Stromal cell of bone marrow (primary cell): ENCODE measurements at regions not wholly inside any gene's neighbourhood (a gene's known extent, or its start where the extent isn't known, plus 50 kb on each side); places are given as distances from the start of the nearest gene placed in this dataset.

ENCODE experiments used
- DNase-seq: peaks from one replicate; pipeline ENCODE4 v3.0.0-alpha.2; 2012; ENCODE audit warnings: low read depth

DNA sequence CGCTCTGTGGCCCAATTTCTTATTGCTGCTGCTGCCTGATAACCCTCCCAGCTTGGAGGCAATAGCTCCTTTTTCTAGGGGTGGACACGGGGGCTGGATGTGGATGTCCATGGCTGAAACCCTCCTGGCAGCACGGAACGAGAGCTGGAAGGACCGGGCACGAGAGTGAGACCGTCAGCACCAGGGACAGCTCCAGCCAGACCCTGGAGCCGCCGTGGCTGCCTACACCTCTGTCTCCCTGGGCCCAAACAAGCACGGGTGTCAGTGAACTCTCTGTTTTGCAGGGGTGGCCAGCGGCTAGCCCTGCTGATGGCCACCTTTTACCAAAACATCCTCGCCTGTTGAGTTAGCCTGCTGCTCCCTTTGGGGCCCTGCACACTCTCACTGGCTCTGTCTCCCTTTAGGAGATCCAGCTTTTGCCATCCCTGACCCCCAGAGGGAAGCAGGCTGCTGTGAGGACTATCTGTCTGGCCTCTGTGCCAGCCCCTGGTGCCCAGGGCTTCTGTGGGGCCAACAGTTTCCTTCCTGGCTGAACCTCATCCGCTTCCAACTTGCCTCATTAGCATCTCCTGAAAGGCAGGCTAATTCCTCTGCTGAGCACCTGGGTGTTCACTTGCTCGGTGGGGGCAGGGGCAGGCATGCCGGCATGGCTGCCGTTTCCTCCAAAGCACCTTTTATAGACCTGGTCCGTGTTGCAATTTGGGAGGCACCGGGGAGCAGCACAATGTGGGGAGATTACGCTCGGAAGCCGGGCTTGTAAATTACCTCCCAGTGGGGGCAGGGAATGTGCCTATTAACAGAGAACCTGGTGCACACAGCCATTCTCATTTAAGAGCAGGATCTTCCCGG is 118.1 kb downstream of the ENGASE start:
- no peak for DNase-seq

DNA sequence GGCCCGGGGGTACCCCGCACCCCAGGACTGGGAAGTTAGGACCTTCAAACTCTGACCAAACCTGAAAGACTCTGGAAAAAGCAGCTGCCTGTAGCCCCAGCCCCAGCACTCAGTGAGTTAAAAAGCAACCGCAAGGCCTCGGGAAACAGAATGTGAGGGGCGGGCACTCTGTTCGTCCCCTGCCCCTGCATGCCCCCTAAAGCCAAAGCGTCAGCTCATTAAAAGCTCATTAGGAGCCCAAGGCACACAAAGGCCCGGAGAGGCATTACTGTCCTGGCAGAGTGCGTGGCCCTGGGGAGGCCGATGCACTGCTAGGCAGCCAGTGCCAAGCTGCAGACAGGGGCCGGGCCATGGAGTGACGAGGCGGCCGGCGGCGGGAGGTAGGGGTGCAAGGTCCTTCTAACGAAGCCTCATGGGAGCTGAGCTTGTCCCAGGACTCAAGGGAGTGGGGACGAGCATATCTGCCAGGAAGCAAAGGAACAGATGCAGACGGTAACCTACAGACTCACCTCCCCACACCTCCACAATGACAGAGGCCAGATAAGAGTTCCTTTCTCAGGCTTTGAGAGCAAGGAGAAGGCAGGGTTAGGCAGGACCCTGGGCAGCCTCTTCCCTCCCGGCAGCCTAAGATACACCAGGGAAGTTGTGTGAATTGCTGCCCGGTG is 116.8 kb downstream of the ENGASE start:
- DNase-seq: no peak

DNA sequence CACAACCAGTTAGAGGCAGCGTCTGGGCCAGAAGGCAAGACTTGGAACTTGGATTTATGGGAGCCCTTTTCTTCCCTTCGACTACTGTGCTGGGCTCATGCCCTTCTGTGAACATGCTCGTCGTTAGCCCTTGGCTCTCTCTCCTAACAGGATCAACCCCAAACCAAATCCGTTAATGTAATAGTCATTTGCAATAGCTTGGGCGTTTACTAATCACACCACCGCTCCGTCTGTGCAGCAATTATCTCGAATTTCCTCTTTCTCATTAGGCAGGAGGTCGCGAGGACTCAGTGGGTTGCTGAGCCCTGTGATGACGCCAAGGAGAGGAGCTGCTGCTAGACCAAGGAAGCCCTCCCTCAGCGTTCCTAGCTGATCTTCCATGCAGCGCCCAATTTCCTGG is 114.7 kb downstream of the ENGASE start:
- DNase-seq: no peak

DNA sequence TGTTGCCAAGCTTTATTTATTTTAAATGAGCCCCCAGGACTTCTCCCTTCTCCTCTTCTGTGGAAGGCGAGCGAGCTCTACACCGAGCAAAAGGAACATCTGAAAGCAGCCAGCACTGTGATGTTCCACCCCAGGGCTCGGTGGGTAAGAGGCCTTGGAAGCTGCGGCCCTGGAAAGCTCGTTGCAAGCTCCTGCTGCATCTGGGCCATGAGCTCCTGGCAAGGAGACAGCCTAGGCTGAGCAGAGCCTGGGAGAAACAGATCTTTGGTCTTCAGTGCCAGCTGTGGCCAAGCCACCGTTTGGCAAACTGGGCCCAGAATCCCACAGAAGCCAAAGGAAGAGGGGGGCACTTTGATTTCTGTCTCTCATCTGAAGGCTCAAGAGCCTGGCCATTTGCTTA is 114.1 kb downstream of the ENGASE start:
- no peak for DNase-seq

DNA sequence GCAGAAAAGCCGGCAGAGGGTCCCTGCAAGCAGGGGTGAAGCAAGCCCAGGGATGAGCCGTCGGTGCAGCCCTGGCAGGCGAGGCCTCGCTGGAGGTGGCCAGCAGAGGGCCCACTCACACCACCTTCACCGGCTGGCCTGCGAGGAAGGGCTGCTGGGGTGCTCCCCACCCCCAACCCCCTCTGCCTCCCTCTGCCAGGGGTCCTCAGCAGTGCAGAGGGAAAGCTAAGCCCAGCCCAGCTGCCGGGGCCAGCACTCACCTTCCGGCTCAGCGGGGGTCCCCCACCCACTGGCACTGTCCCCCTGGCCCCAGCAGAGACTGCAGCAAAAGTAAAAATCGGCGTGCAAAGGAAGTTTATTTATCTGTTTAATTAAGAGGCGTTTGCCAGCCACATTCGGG is 113.4 kb downstream of the ENGASE start:
- no peak for DNase-seq

DNA sequence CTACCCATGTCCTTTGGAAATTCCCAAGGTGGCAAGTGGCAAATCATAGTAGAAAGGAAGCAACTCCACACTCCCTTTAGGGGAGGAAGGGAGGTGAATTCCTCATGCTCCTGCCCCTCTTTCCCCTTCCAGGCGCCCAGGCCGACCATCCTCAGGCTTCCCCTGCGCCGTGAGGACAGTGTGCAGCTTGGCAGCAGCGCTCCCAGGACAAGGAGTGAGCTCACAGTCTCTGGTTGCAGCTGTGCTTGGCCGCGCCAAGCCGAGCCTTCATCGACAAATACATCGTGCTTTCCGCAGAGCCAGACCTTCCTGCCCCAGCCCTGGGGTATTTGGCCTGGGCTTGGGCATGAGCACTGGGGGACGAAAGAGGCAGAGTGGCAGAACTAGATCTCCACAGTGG is 112.6 kb downstream of the ENGASE start:
- no peak for DNase-seq

DNA sequence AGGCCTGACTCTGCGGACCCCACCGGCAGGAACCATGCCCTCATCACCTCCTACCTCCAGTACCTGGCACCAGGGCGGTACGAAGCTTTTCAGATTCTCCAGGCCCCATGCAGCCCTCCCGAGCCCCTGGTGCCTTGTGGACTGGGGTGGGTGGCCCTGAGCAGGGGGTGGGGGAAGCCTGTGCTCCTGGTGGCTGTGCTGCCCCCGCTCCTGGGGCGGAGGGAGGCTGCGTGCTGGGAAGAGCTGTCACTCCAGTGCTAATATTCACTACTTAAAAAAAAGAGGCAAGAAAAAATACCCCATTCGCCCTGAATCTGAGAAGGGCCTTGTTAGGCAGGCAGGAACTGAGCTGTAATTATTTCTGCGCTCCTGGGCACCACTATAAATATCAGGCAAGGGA is 111.8 kb downstream of the ENGASE start:
- DNase-seq: no peak

DNA sequence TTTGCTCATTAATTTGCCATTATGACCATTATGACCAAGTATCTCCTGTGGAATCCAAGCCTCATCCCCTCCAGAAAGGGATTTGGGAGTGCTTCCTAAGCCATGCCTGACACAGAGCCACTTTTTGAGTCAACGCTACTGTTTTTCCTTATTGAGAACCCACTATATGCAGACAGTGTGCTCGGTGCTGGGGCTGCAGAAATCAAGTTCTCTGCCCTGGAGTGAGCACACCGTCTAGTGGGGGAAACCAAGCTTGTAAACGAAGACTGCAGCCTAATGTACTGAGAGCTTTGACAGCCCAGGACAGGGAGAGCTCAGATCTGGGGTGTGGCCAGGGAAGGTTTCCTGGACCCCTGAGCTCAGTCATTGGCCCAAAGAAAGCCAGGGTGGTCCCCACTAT is 111.0 kb downstream of the ENGASE start:
- DNase-seq: no peak

DNA sequence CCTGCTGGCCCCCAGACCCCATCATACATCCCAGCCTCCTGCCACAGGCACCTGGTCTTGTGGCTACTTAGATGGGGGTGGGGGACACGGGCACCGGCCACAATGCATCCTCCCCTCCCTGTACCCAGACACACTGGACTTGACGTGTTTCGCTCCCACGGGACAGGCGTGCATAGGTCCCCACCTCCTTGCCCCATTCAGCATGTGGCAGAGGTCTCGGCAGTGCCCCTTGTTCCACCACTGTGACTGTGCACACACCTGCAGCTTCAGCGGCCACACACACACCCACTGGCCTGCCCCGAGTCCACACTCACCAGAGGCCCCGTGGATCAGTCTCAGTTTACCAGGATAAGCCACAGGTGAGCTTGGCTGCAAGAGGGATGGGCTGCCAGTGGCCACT is 109.6 kb downstream of the ENGASE start:
- DNase-seq: no peak

DNA sequence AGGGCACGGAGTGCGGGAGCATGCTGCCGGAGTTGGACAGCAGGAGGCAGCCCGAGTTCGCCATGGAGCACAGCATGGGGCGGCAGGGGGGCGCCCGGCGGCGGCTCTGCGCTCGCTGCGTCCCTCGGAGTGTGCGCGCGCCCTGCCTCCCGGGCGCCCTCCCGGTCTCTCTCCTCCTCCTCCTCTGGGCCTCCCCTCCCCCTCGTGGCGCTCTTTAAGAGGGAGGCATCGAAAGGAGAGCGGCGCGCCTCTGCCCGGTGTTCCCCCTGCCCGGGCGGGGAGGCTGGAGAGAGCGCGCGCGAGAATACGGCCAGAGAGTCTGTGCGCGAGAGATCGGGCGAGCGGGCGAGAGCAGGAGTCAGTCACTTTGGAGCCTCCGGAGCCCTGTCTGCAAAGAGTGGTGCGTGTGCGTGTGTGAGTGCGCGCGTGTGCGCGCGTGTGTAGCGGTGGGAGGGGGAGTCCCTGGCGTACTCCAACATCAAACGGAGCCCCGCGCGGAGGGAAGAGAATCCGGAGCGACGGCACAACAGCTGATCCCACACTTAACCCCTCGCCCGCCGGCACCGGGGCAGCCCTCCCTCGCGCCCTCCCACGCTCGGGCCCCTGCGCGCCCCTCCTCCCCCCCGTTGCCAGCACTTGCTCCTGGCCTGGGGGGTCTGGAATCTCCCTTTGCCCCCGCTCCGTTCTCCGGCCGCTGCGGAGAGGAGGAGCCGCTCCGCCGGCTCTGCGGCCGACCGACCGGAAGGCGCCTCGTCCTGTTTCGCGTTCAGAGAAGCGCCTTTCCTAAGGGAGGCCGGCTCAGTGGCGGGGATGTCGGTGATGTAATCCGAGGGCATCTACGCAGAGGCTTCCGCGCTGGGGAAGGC is 108.9 kb downstream of the ENGASE start:
- no peak for DNase-seq

DNA sequence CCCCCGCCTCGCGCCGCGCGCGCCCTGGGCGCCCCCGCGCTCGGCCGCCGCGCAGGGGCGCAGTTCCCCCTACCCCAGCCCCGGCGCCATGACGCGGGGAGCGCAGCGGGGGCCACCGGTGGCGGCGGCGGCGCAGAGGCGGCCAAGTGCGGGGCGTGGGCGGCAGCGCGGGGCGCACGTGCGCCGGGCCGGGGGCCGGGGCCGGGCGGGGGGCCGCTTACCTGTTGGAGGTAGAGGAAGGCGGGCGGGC is 108.3 kb downstream of the ENGASE start:
- DNase-seq: no peak

DNA sequence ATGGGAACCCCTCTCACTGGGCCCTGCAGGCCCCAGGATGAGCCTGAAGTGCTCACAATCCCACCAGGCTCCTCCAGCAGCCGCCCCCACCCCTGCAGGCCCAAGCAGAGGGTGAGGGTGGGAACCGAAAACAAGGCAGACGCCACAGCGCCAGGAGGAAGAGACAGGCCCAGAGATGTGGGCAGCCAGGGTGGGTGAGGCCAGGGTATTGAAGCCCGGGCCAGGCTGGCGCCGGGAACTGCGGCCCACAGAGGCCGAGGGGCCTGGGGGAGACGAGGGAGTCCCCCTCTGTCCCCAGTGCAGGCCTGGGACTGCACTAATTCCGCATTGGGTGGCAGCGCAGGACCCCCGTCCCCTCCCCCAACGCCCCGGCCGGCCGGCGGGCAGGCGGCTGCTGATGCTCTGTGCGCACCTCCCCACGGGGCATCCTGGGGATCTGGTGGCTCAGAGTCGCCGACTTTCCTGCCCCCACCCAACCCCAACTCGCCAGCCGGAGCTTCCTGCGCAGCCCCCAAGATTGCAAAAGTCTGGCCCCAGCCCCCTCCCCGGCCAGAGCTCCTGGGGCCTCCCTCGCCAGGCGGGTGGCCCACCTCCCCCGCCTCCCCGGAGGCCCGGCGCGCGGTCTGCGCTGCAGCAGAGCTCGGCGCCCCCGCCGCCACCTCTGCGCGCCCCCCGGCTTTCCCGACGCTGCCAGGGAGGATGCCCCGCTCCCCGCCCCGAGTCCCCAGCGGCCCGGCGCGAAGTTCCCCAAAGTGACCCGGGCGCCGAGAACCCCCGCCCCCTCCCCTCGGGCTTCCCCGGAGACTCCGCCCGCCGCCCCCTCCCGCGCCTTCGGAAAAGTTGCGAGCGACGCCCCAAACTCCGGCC is 107.8 kb downstream of the ENGASE start:
- no peak for DNase-seq

DNA sequence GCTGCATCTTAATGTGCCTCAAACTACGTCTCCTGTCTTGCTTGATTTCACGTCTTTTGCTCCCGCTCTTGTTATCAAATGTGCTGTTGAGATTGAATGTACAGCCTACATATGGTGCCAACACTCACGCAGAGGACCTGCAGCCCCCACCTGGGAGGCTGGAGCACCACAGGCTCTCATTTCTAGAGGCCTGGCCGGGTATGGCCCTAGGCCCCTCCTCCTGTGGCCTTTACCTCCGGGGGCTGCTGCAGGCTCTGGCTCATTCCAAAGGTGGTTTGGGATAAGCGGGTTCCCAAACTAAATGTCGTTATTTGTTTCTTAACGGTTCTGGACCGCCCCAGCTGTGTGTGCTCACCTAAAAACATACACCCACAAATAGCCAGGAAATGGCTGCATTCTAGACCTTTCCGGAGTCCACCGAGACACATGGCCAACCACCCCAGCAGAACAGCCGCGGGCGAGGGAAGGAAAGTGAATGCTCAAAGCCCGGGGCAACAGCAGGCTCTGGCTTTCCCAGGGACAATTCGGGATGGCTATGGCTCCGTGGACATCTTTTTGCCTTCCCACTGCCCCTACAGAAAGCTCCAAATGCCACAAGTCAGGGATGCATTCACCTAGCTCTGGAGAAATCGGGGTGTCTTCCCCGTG is 105.9 kb downstream of the ENGASE start:
- DNase-seq: no peak

DNA sequence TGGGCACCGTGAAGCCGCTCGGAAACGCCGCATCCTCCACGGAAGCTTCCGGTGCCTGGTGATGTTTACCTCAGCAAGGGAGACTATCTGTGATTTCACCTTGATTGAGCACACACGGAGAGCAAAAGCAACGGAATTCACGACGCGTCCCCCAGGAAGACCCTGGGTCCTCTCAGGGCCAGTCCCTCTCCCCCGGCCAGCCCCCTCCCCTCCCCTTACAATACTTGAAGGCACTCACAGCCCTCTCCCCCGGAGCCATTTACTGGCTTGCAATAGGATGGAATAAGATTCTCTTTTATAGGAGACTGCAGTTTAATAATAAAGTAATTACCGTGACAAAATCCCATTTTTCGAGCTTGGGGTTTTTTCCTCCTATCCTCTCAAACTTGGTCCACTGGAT is 104.7 kb downstream of the ENGASE start:
- no peak for DNase-seq

DNA sequence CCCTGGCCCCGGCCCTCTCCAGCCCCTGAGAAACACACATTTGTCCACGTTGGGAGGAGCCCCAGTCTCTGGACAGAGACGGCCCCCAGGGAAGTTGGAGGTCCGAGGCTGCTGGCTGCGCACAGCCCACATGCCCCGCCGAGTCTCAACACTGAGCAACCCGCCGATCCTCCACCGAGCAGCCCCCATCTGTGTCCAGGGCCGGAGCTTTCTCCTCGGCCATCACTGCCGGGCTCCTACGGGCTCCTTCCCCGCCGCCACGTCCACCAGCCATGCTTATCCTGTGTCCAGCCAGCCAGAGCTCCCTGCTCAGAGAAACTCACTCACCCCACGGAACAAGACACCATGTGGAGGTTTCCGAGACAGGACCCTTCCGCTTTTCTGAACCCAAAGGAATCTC is 103.3 kb downstream of the ENGASE start:
- DNase-seq: no peak

DNA sequence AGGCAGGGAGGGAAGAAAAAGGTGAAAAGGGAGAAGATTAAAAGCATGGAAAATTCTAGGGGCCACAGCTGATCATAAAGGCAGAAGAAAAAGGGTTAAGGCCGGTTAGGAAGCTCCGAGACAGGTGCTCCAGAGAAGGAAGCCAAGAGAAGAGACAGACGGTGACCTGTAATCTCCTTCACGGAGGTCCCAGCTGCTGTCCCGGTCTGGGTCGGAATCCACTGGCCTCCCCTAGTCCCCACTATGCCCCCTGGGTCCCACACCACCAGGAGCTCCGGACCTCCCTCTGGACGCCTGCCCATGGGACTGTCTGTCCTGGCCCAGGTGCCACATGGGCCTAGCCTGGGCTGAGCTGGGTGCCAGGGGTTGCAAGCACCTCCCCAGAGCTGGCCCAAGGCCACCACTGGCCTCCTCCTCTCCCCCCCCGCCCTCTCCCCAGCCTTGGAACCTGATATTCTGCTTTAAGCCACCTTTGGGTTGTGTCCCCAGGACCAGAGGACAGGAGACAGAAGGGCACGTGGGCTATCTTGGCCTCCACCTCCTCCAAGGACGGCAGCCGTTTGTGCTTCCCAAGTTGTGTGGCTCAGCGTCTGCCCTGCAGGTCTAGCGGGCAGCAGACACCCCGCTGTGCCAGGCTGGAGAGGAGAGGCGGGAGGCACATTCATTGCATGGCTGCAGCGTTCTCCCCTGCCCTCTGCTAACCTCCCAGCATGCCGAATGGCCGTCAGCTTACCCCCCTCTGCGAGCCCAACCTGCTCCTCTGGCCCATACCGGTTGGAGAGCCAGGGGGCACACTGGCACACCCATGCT is 102.4 kb downstream of the ENGASE start:
- no peak for DNase-seq

DNA sequence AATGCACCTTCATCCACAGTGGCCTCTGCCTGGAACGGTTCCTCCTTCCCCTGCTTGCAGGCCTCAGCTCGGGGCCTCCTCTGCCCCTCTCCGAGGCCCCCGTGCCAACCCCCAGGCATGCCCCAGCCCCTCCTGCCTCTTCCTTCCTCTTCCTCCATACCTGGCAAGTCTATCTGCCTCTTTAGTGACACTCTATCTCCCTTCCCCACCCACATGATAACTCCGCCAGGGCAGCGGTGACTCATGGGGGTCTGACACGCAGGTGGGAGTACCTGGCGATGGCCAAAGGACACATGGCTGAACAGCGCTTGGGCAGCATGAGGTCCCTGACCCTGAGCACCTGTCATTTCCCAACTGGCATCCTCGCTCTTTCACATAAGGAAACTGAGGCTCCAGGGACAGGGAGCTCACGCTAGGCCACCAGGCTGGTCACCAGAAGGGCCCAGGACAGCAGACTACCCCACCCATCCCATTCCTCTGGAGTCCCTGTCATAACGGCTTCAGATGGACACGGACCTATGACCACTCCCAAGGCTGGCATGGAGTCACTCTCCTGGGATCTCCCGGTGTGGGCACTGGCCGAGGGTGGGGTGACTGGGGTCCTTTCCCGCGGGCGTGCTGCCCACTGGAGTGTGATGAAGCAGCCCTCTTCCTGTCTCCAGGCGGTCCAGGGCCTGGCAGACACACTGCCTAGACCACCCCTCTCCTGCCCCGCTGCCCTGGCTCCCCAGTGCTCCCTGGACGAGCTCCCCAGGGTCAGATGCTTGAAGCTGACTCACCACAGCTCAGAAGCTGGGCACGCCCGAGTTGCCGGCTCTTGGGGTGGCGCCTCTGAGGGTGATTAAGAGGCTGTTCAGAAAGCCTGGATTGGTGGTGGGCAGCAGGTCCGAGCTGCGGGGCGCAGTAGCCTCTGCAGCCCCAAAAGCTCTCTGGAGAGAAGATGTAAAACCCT is 100.6 kb downstream of the ENGASE start:
- peak; percentile 21 for DNase-seq

DNA sequence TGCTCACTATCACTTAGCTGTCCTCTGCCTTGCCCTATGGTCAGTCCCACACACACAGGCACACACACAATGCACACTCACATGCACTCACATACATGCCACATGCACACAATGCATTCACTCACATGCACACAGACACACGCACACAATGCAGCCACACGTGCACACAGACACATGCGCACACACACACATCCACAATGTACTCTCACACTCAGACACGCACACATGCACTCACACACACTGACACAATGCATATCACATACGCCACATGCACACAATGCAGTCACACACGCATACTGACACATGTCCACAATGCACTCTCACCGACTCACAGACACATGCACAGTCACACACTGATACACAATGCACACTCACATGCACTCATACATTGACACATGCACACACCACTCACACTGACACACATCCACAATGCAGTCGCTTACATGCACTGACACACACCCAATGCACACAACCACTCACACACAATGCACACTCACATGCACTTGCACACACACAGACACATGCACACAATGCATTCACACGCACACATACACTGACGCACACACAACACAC is 99.7 kb downstream of the ENGASE start:
- DNase-seq: no peak

DNA sequence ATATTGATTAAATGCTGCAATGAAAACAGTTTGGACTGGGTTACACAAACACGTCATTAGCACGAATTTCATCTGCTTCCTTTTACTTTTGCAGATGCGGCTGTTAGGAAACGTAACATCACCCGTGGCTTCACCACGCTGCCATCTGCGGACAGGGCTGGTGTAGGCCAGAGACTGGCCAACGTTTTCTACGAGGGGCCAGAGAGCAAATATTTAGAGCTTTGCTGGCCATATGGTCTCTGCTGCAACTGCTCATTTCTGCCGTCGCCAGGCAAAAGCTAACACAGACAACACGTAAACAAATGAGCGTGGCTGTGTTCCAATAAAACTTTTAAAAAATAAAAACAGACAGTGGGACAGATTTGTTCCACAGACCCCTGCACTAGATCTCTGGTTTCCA is 96.6 kb downstream of the ENGASE start:
- no peak for DNase-seq
